ENCODE measurements at regions not wholly inside any gene's neighbourhood (a gene's known extent, or its start where the extent isn't known, plus 50 kb on each side); places are given as distances from the start of the nearest gene placed in this dataset.

GRCh38 chr3:153095441-153095840, 66.6 kb upstream of the RAP2B start:
- no peak for TF ChIP-seq EZH2phosphoT487 (IDR thresholded peaks at IDR 0.05; ENCODE audit: borderline replicate concordance, low read depth, low read length)
- TF ChIP-seq, protein P1, sequence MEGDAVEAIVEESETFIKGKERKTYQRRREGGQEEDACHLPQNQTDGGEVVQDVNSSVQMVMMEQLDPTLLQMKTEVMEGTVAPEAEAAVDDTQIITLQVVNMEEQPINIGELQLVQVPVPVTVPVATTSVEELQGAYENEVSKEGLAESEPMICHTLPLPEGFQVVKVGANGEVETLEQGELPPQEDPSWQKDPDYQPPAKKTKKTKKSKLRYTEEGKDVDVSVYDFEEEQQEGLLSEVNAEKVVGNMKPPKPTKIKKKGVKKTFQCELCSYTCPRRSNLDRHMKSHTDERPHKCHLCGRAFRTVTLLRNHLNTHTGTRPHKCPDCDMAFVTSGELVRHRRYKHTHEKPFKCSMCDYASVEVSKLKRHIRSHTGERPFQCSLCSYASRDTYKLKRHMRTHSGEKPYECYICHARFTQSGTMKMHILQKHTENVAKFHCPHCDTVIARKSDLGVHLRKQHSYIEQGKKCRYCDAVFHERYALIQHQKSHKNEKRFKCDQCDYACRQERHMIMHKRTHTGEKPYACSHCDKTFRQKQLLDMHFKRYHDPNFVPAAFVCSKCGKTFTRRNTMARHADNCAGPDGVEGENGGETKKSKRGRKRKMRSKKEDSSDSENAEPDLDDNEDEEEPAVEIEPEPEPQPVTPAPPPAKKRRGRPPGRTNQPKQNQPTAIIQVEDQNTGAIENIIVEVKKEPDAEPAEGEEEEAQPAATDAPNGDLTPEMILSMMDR (conservative IDR thresholded peaks at IDR 0.05; ENCODE audit: low read length): no peak

All from OCI-LY7 (cell line).